ENCODE measurements at regions not wholly inside any gene's neighbourhood (a gene's known extent, or its start where the extent isn't known, plus 50 kb on each side); places are given as distances from the start of the nearest gene placed in this dataset.

- no peak for DNase-seq
- Histone ChIP-seq H3K36me3 (ENCODE audit: low read depth) (no peaks in the 10 kb centered on the region), H3K4me2 (ENCODE audit: unreplicated experiment) (no peak overlapping the region), H3K9me2 (ENCODE audit: insufficient read depth) (no peaks in the 10 kb centered on the region), H3K9me3 (ENCODE audit: low read depth) (no peaks in the 10 kb centered on the region), H3F3A (ENCODE audit: insufficient read depth) (no peaks in the 10 kb centered on the region), H3K79me2 (ENCODE audit: insufficient read depth) (no peaks in the 10 kb centered on the region), H3K9ac (no peak overlapping the region), H4K20me1 (ENCODE audit: insufficient read depth) (no peaks in the 10 kb centered on the region), H3K4me3 (no peak overlapping the region), H3K27me3 (replicated peaks; ENCODE audit: insufficient read depth) (no peaks in the 10 kb centered on the region), H2AFZ (no peak overlapping the region), H3K4me1 (ENCODE audit: insufficient read depth) (no peaks in the 10 kb centered on the region), H3K27ac (no peak overlapping the region)
- 41 to 54% methylated on average over 2 of the region's 2 CpGs for WGBS, 2 experiments (ENCODE audit: low coverage in 1 of 2, low lambda C conversion rate in 2 of 2, missing lambda C conversion rate in 2 of 2)
- in situ Hi-C loops (cut with MboI): no loop called here
- TF ChIP-seq EZH2 (IDR thresholded peaks at IDR 0.05; ENCODE audit: insufficient read depth, poor library complexity, severe bottlenecking) (no peak), EZH2phosphoT487 (IDR thresholded peaks at IDR 0.05; ENCODE audit: insufficient read depth, low read depth) (no peak)
Measured at GRCh38 chr16:35450648-35451047, 1991.2 kb downstream of the TP53TG3F start.

DNA sequence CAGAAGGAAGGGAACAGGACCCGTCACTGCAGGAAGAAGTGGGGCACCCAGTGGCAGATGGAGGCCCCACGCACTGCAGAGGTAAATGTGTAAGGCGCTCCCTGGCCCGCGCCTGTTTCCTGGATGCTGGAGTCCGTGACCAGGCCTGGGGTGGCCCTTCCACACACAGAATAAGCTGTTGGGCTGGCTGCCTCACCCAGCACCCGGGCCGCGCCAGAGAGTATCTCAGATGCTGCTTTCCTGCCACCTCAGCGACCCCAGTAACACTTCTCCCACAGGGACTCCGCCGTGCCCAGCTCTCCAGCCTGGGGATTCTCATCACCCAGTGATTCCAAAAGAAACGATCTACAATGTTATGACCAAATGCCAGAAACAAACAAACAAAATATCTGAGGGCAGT is 1993.1 kb downstream of the TP53TG3F start:
- Histone ChIP-seq H3F3A (ENCODE audit: insufficient read depth) (no peaks in the 10 kb centered on the region), H3K27ac (no peak overlapping the region), H3K79me2 (ENCODE audit: insufficient read depth) (no peaks in the 10 kb centered on the region), H3K9ac (no peak overlapping the region), H3K27me3 (replicated peaks; ENCODE audit: insufficient read depth) (no peaks in the 10 kb centered on the region), H3K36me3 (ENCODE audit: low read depth) (no peaks in the 10 kb centered on the region), H2AFZ (no peak overlapping the region), H3K4me3 (no peak overlapping the region), H3K4me2 (ENCODE audit: unreplicated experiment) (no peak overlapping the region), H3K4me1 (ENCODE audit: insufficient read depth) (no peaks in the 10 kb centered on the region), H3K9me2 (ENCODE audit: insufficient read depth) (no peaks in the 10 kb centered on the region), H4K20me1 (ENCODE audit: insufficient read depth) (no peaks in the 10 kb centered on the region), H3K9me3 (ENCODE audit: low read depth) (no peaks in the 10 kb centered on the region)
- TF ChIP-seq EZH2phosphoT487 (IDR thresholded peaks at IDR 0.05; ENCODE audit: insufficient read depth, low read depth): no peak
- no peak for TF ChIP-seq EZH2 (IDR thresholded peaks at IDR 0.05; ENCODE audit: insufficient read depth, poor library complexity, severe bottlenecking)
- WGBS, 2 experiments (ENCODE audit: low coverage in 1 of 2, low lambda C conversion rate in 2 of 2, missing lambda C conversion rate in 2 of 2): 39 to 50% methylated on average over 13 of the region's 13 CpGs
- in situ Hi-C loops (cut with MboI): no loop called here
- DNase-seq: no peak

GRCh38 chr16:35463358-35463757 is 2003.9 kb downstream of the TP53TG3F start:
- Histone ChIP-seq H3K9me3 (ENCODE audit: low read depth) (no peaks in the 10 kb centered on the region), H3K4me3 (no peak overlapping the region), H2AFZ (no peak overlapping the region), H3K9ac (no peak overlapping the region), H3F3A (ENCODE audit: insufficient read depth) (no peaks in the 10 kb centered on the region), H3K79me2 (ENCODE audit: insufficient read depth) (no peaks in the 10 kb centered on the region), H4K20me1 (ENCODE audit: insufficient read depth) (no peaks in the 10 kb centered on the region), H3K27ac (no peak overlapping the region), H3K4me1 (ENCODE audit: insufficient read depth) (no peaks in the 10 kb centered on the region), H3K9me2 (ENCODE audit: insufficient read depth) (no peaks in the 10 kb centered on the region), H3K36me3 (ENCODE audit: low read depth) (no peaks in the 10 kb centered on the region), H3K4me2 (ENCODE audit: unreplicated experiment) (no peak overlapping the region), H3K27me3 (replicated peaks; ENCODE audit: insufficient read depth) (no peaks in the 10 kb centered on the region)
- DNase-seq: no peak
- TF ChIP-seq EZH2phosphoT487 (IDR thresholded peaks at IDR 0.05; ENCODE audit: insufficient read depth, low read depth): no peak
- TF ChIP-seq EZH2 (IDR thresholded peaks at IDR 0.05; ENCODE audit: insufficient read depth, poor library complexity, severe bottlenecking): no peak
- in situ Hi-C loops (cut with MboI): no loop called here
- 0 to 8% methylated on average over 1 of the region's 1 CpG for WGBS, 2 experiments (ENCODE audit: low coverage in 1 of 2, low lambda C conversion rate in 2 of 2, missing lambda C conversion rate in 2 of 2)

GRCh38 chr16:35480361-35480760 is 2020.9 kb downstream of the TP53TG3F start:
- Histone ChIP-seq H4K20me1 (ENCODE audit: insufficient read depth) (no peaks in the 10 kb centered on the region), H3K4me3 (no peak overlapping the region), H3K9me3 (ENCODE audit: low read depth) (no peaks in the 10 kb centered on the region), H2AFZ (no peak overlapping the region), H3K9ac (no peak overlapping the region), H3K4me1 (ENCODE audit: insufficient read depth) (no peaks in the 10 kb centered on the region), H3K79me2 (ENCODE audit: insufficient read depth) (no peaks in the 10 kb centered on the region), H3K4me2 (ENCODE audit: unreplicated experiment) (no peak overlapping the region), H3F3A (ENCODE audit: insufficient read depth) (no peaks in the 10 kb centered on the region), H3K27me3 (replicated peaks; ENCODE audit: insufficient read depth) (no peaks in the 10 kb centered on the region), H3K27ac (no peak overlapping the region), H3K9me2 (ENCODE audit: insufficient read depth) (no peaks in the 10 kb centered on the region), H3K36me3 (ENCODE audit: low read depth) (no peaks in the 10 kb centered on the region)
- 0 to 6% methylated on average over 1 of the region's 1 CpG for WGBS, 2 experiments (ENCODE audit: low coverage in 1 of 2, low lambda C conversion rate in 2 of 2, missing lambda C conversion rate in 2 of 2)
- in situ Hi-C loops (cut with MboI): no loop called here
- DNase-seq: no peak
- no peak for TF ChIP-seq EZH2phosphoT487 (IDR thresholded peaks at IDR 0.05; ENCODE audit: insufficient read depth, low read depth)
- TF ChIP-seq EZH2 (IDR thresholded peaks at IDR 0.05; ENCODE audit: insufficient read depth, poor library complexity, severe bottlenecking): no peak

DNA sequence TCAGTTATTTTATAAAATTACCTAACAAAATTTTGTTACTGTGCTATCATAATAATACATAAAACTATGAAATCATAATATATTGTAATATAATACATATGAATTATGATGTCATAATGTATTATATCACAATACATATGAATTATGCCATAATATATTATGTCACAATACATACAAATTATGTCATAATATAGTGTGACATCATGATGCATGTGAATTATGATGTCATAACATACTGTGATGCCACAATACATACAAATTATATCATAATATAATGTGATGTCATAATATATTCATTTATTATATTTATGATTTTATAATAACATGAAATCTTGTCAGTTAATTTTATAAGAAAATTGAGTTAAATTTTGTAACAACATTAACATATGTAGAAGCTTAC is 2021.6 kb downstream of the TP53TG3F start:
- Histone ChIP-seq H3K4me2 (ENCODE audit: unreplicated experiment) (no peak overlapping the region), H2AFZ (no peak overlapping the region), H3K27ac (no peak overlapping the region), H3K4me1 (ENCODE audit: insufficient read depth) (no peaks in the 10 kb centered on the region), H3K9ac (no peak overlapping the region), H3F3A (ENCODE audit: insufficient read depth) (no peaks in the 10 kb centered on the region), H3K4me3 (no peak overlapping the region), H3K9me2 (ENCODE audit: insufficient read depth) (no peaks in the 10 kb centered on the region), H3K27me3 (replicated peaks; ENCODE audit: insufficient read depth) (no peaks in the 10 kb centered on the region), H3K79me2 (ENCODE audit: insufficient read depth) (no peaks in the 10 kb centered on the region), H4K20me1 (ENCODE audit: insufficient read depth) (no peaks in the 10 kb centered on the region), H3K36me3 (ENCODE audit: low read depth) (no peaks in the 10 kb centered on the region), H3K9me3 (ENCODE audit: low read depth) (no peaks in the 10 kb centered on the region)
- TF ChIP-seq EZH2 (IDR thresholded peaks at IDR 0.05; ENCODE audit: insufficient read depth, poor library complexity, severe bottlenecking) (no peak), EZH2phosphoT487 (IDR thresholded peaks at IDR 0.05; ENCODE audit: insufficient read depth, low read depth) (no peak)
- DNase-seq: no peak
- in situ Hi-C loops (cut with MboI): no loop called here

Data from GM23248 (cell line).